ENCODE measurements at regions not wholly inside any gene's neighbourhood (a gene's known extent, or its start where the extent isn't known, plus 50 kb on each side); places are given as distances from the start of the nearest gene placed in this dataset.

- ChIA-PET POLR2A (no interaction called here), CTCF (no interaction called here)
- Histone ChIP-seq H3K27ac (ENCODE audit: low read length in 2 of 2) (no peak overlapping the region), H3K36me3 (replicated peaks in 1 of 2; ENCODE audit: control extremely low read depth in 1 of 2, control insufficient read depth in 1 of 2, extremely low read depth in 1 of 2, insufficient read depth in 2 of 2, low read length in 1 of 2) (no peaks in the 10 kb centered on the region), H3K4me1 (ENCODE audit: control insufficient read depth in 2 of 2, insufficient read depth in 2 of 2, low read length in 2 of 2) (no peaks in the 10 kb centered on the region), H3K4me3 (ENCODE audit: control extremely low read depth in 1 of 5, extremely low read depth in 1 of 5, insufficient read depth in 1 of 5, low read depth in 2 of 5, low read length in 4 of 5) (no peak overlapping the region), H3K27me3 (replicated peaks in 1 of 4; ENCODE audit: control extremely low read depth in 1 of 4, control insufficient read depth in 3 of 4, insufficient read depth in 4 of 4, low read length in 3 of 4) (peaks cover 0 to 3% (median 0%) of the 10 kb centered on the region in 4 experiments), H4K20me1 (ENCODE audit: control insufficient read depth, insufficient read depth, low read length, poor library complexity, severe bottlenecking) (no peaks in the 10 kb centered on the region), H2AFZ (ENCODE audit: insufficient read depth, low read depth, low read length, poor library complexity, severe bottlenecking) (no peak overlapping the region), H3K9me3 (ENCODE audit: control extremely low read depth in 1 of 3, control insufficient read depth in 2 of 3, insufficient read depth in 1 of 3, low read length in 2 of 3) (no peaks in the 10 kb centered on the region), H3K9ac (ENCODE audit: low read length) (no peak overlapping the region), H3K79me2 (ENCODE audit: control insufficient read depth, insufficient read depth, low read length) (no peaks in the 10 kb centered on the region), H3K4me2 (replicated peaks; ENCODE audit: low read depth, low read length, poor library complexity, severe bottlenecking) (no peak overlapping the region)
- H3K9me3 Mint-ChIP-seq (ENCODE audit: insufficient read depth), result no peaks in the 10 kb centered on the region
- no peak overlapping the region for H3K4me3 Mint-ChIP-seq
- TF ChIP-seq CTCF (IDR thresholded peaks at IDR 0.05), result no peak
- TF ChIP-seq EZH2 (IDR thresholded peaks at IDR 0.05; ENCODE audit: borderline replicate concordance, insufficient read depth, low read depth, low read length, poor library complexity, severe bottlenecking), result no peak
- ATAC-seq (ENCODE audit: low read depth), result no peak
- no peak for DNase-seq
- no peaks in the 10 kb centered on the region for H3K27me3 Mint-ChIP-seq
- no peak overlapping the region for H3K27ac Mint-ChIP-seq
- intact Hi-C loops (cut with micrococcal nuclease), result no loop called here
- 84% methylated on average over 5 of the region's 6 CpGs for WGBS (ENCODE audit: insufficient coverage)
- H3K4me1 Mint-ChIP-seq, result no peaks in the 10 kb centered on the region
Measured at GRCh38 chr14:58712357-58712756, 74.6 kb downstream of the DACT1 start.

- H3K4me3 ChIP-seq (ENCODE audit: control extremely low read depth in 1 of 5, extremely low read depth in 1 of 5, insufficient read depth in 1 of 5, low read depth in 2 of 5, low read length in 4 of 5), result no peak overlapping the region
- CTCF ChIA-PET, result no interaction called here
Measured at GRCh38 chr14:58713677-58714076, 75.9 kb downstream of the DACT1 start.

More at GRCh38 chr14:58713677-58714076, 75.9 kb downstream of the DACT1 start:
- Histone ChIP-seq H3K4me1 (ENCODE audit: control insufficient read depth in 2 of 2, insufficient read depth in 2 of 2, low read length in 2 of 2) (no peaks in the 10 kb centered on the region), H2AFZ (ENCODE audit: insufficient read depth, low read depth, low read length, poor library complexity, severe bottlenecking) (no peak overlapping the region), H3K27me3 (replicated peaks in 1 of 4; ENCODE audit: control extremely low read depth in 1 of 4, control insufficient read depth in 3 of 4, insufficient read depth in 4 of 4, low read length in 3 of 4) (peaks cover 0 to 3% (median 0%) of the 10 kb centered on the region in 4 experiments), H3K27ac (ENCODE audit: low read length in 2 of 2) (no peak overlapping the region), H4K20me1 (ENCODE audit: control insufficient read depth, insufficient read depth, low read length, poor library complexity, severe bottlenecking) (no peaks in the 10 kb centered on the region), H3K36me3 (replicated peaks in 1 of 2; ENCODE audit: control extremely low read depth in 1 of 2, control insufficient read depth in 1 of 2, extremely low read depth in 1 of 2, insufficient read depth in 2 of 2, low read length in 1 of 2) (no peaks in the 10 kb centered on the region), H3K79me2 (ENCODE audit: control insufficient read depth, insufficient read depth, low read length) (no peaks in the 10 kb centered on the region), H3K9ac (ENCODE audit: low read length) (no peak overlapping the region), H3K4me2 (replicated peaks; ENCODE audit: low read depth, low read length, poor library complexity, severe bottlenecking) (no peak overlapping the region), H3K9me3 (ENCODE audit: control extremely low read depth in 1 of 3, control insufficient read depth in 2 of 3, insufficient read depth in 1 of 3, low read length in 2 of 3) (no peaks in the 10 kb centered on the region)
- no peaks in the 10 kb centered on the region for H3K27me3 Mint-ChIP-seq
- TF ChIP-seq CTCF (IDR thresholded peaks at IDR 0.05) (no peak), EZH2 (IDR thresholded peaks at IDR 0.05; ENCODE audit: borderline replicate concordance, insufficient read depth, low read depth, low read length, poor library complexity, severe bottlenecking) (no peak)
- no peak for DNase-seq
- H3K4me3 Mint-ChIP-seq, result no peak overlapping the region
- H3K9me3 Mint-ChIP-seq (ENCODE audit: insufficient read depth), result no peaks in the 10 kb centered on the region
- no peak overlapping the region for H3K27ac Mint-ChIP-seq
- no CpG with 5 or more reads among the region's 5 CpGs for WGBS (ENCODE audit: insufficient coverage)
- no peaks in the 10 kb centered on the region for H3K4me1 Mint-ChIP-seq
- intact Hi-C loops (cut with micrococcal nuclease), result no loop called here
- POLR2A ChIA-PET, result no interaction called here
- no peak for ATAC-seq (ENCODE audit: low read depth)

All from B cell (primary cell).